ENCODE measurements at regions not wholly inside any gene's neighbourhood (a gene's known extent, or its start where the extent isn't known, plus 50 kb on each side); places are given as distances from the start of the nearest gene placed in this dataset.
"Not testable (repeated sequence)": the region's sequence is repeated elsewhere in the genome, so short reads cannot be mapped to it uniquely, and the experiment has no call there.

DNA sequence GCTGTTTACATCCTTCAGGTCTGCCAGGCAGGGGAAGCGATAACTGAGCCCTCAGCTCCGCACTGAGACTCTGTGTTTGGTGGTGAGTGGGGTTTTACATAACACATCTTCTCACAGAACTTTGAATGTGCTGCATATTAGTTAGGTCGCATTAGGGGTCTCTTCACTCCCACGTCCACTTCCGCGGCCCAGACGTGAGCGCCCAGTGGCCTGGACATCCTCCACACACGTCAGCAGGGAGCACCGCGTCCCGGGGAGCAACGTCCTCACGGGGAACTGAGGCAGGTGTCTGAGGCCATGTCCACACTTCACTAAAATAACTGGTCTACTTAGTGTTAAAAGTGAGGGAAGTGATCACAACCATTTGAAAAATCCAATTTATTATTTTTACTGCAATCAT, 100.4 kb upstream of the SATB2 start:
- no peak overlapping the region for H3K4me3 ChIP-seq (ENCODE audit: low read length in 2 of 2)
- no peak overlapping the region for H3K27ac ChIP-seq (ENCODE audit: low read depth in 1 of 2, low read length in 1 of 2)
- H3K4me1 ChIP-seq (ENCODE audit: control insufficient read depth in 2 of 2, insufficient read depth in 2 of 2, low read length in 2 of 2), result no peaks in the 10 kb centered on the region
- no peaks in the 10 kb centered on the region for H3K36me3 ChIP-seq (ENCODE audit: control insufficient read depth in 2 of 2, insufficient read depth in 2 of 2, low read length in 1 of 2)
- WGBS, result 97% methylated on average over 14 of the region's 14 CpGs
- no peak for DNase-seq (ENCODE audit: low read depth in 6 of 9, low spot score in 9 of 9)
- no peaks in the 10 kb centered on the region for H3K9me3 ChIP-seq (ENCODE audit: control insufficient read depth in 2 of 2, insufficient read depth in 1 of 2, low read length in 1 of 2)
- H3K27me3 ChIP-seq (ENCODE audit: control insufficient read depth in 2 of 2, insufficient read depth in 1 of 2, low read length in 1 of 2), result no peaks in the 10 kb centered on the region

GRCh38 chr2:199556527-199557285, 99.0 kb upstream of the SATB2 start:
- H3K27me3 ChIP-seq (ENCODE audit: control insufficient read depth in 2 of 2, insufficient read depth in 1 of 2, low read length in 1 of 2), result no peaks in the 10 kb centered on the region
- no peaks in the 10 kb centered on the region for H3K36me3 ChIP-seq (ENCODE audit: control insufficient read depth in 2 of 2, insufficient read depth in 2 of 2, low read length in 1 of 2)
- H3K4me3 ChIP-seq (ENCODE audit: low read length in 2 of 2), result no peak overlapping the region
- H3K9me3 ChIP-seq (ENCODE audit: control insufficient read depth in 2 of 2, insufficient read depth in 1 of 2, low read length in 1 of 2), result no peaks in the 10 kb centered on the region
- H3K4me1 ChIP-seq (ENCODE audit: control insufficient read depth in 2 of 2, insufficient read depth in 2 of 2, low read length in 2 of 2), result no peaks in the 10 kb centered on the region
- 95% methylated on average over 12 of the region's 12 CpGs for WGBS
- DNase-seq (ENCODE audit: low read depth in 6 of 9, low spot score in 9 of 9), result no peak
- H3K27ac ChIP-seq (ENCODE audit: low read depth in 1 of 2, low read length in 1 of 2), result no peak overlapping the region

DNA sequence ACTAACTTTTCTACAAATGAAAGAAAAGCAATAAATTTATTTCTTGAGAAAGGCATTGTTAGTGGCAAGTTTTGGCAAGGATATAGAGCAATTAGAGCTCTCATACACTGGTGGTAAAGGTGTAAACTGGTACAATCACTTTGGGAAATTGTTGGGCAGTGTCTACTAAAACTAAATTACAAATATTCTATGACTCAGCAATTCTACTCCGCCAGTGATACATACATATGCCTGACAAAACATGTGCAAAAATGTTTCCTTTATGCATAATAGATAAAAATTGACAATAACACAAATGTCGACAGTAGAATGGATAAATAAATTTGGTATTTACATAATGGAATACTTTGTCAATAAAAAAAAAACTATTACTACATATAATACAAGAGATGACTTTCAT, 96.3 kb upstream of the SATB2 start:
- no peak for DNase-seq (ENCODE audit: low read depth in 6 of 9, low spot score in 9 of 9)
- Histone ChIP-seq H3K27ac (ENCODE audit: low read depth in 1 of 2, low read length in 1 of 2) (no peak overlapping the region), H3K36me3 (ENCODE audit: control insufficient read depth in 2 of 2, insufficient read depth in 2 of 2, low read length in 1 of 2) (no peaks in the 10 kb centered on the region), H3K9me3 (ENCODE audit: control insufficient read depth in 2 of 2, insufficient read depth in 1 of 2, low read length in 1 of 2) (no peaks in the 10 kb centered on the region), H3K4me1 (ENCODE audit: control insufficient read depth in 2 of 2, insufficient read depth in 2 of 2, low read length in 2 of 2) (no peaks in the 10 kb centered on the region), H3K4me3 (ENCODE audit: low read length in 2 of 2) (no peak overlapping the region), H3K27me3 (ENCODE audit: control insufficient read depth in 2 of 2, insufficient read depth in 1 of 2, low read length in 1 of 2) (no peaks in the 10 kb centered on the region)
- 94% methylated on average over 2 of the region's 2 CpGs for WGBS

DNA sequence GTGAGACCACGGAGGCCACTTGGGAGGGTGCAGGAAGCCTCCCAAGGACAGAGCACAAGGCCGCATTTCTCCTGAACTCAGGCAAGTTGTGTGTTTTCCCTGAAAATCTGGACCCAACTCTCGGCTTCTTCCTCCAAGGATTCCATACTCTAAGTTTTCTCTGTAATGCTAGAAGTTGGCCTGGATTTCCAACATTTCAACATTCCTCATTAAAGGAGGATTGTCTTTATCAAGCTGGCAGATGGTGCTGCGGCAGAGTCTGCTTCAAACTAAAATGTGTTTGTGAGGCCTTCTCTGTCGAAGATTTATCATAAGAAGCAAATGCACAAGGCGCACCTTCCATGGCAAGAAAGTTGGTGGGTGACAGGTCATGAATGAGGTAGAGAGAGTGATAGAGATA, 94.4 kb upstream of the SATB2 start:
- no peak overlapping the region for H3K27ac ChIP-seq (ENCODE audit: low read depth in 1 of 2, low read length in 1 of 2)
- H3K4me3 ChIP-seq (ENCODE audit: low read length in 2 of 2), result no peak overlapping the region
- 94% methylated on average over 6 of the region's 6 CpGs for WGBS
- no peaks in the 10 kb centered on the region for H3K27me3 ChIP-seq (ENCODE audit: control insufficient read depth in 2 of 2, insufficient read depth in 1 of 2, low read length in 1 of 2)
- no peaks in the 10 kb centered on the region for H3K9me3 ChIP-seq (ENCODE audit: control insufficient read depth in 2 of 2, insufficient read depth in 1 of 2, low read length in 1 of 2)
- DNase-seq (ENCODE audit: low read depth in 6 of 9, low spot score in 9 of 9), result no peak
- H3K4me1 ChIP-seq (ENCODE audit: control insufficient read depth in 2 of 2, insufficient read depth in 2 of 2, low read length in 2 of 2), result no peaks in the 10 kb centered on the region
- no peaks in the 10 kb centered on the region for H3K36me3 ChIP-seq (ENCODE audit: control insufficient read depth in 2 of 2, insufficient read depth in 2 of 2, low read length in 1 of 2)

DNA sequence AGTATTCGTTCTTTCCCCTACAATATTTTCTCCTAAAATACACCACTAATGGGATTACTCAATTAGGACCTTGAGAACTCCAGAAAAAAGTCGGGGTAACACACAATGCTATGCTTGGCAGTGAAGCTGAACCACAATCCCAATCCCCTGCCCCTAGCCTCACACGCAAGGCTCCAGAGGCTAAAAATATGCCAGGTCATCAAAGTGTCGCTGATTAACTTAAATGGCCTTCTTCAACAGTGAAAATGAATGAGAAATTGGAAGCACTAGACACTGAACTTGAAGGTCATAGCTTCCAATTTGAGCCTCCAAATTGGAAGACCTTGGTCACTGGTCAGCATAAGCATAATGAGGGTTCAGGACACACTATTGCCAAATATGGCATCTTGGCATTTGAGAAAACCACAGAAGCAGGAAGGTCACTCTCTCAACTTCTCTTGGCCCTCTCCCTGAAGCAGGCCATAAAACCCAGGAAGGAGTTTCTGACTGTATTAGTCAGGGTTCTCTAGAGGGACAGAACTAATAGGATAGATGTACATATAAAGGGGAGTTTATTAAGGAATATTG, 86.0 kb upstream of the SATB2 start:
- Histone ChIP-seq H3K27ac (ENCODE audit: low read depth in 1 of 2, low read length in 1 of 2) (no peak overlapping the region), H3K4me3 (ENCODE audit: low read length in 2 of 2) (no peak overlapping the region), H3K27me3 (ENCODE audit: control insufficient read depth in 2 of 2, insufficient read depth in 1 of 2, low read length in 1 of 2) (no peaks in the 10 kb centered on the region), H3K9me3 (ENCODE audit: control insufficient read depth in 2 of 2, insufficient read depth in 1 of 2, low read length in 1 of 2) (no peaks in the 10 kb centered on the region), H3K36me3 (ENCODE audit: control insufficient read depth in 2 of 2, insufficient read depth in 2 of 2, low read length in 1 of 2) (no peaks in the 10 kb centered on the region), H3K4me1 (ENCODE audit: control insufficient read depth in 2 of 2, insufficient read depth in 2 of 2, low read length in 2 of 2) (no peaks in the 10 kb centered on the region)
- 92% methylated on average over 4 of the region's 4 CpGs for WGBS
- no peak for DNase-seq (ENCODE audit: low read depth in 6 of 9, low spot score in 9 of 9)

DNA sequence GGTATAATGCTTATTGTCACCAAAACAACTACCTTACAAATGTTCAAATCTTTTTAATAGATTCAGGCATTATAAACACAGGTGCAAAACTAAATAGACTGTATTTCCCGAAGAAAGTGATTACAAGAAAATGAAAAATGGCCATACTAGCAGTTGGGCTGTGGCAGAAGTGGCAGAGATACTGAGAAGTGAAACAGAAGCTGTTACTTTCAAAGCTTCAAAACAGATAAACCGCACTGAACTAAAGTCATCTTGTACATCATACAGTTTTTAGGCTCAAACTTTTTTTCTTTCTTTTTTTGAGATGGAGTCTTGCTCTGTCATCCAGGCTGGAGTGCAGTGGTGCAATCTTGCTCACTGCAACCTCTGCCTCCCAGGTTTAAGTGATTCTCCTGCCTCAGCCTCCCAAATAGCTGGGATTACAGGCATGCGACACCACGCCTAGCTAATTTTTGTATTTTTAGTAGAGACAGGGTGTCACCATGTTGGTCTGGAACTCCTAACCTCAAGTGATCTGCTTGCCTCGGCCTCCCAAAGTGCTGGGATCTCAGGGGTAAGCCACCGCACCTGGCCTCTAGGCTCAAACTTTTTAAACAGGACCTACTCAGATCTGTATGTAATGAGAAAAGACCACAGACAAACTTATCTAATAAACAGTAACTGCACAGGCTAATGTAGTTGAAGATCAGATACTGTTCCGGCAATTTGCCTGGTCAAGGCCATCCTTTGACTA, 77.9 kb upstream of the SATB2 start:
- no peaks in the 10 kb centered on the region for H3K9me3 ChIP-seq (ENCODE audit: control insufficient read depth in 2 of 2, insufficient read depth in 1 of 2, low read length in 1 of 2)
- H3K36me3 ChIP-seq (ENCODE audit: control insufficient read depth in 2 of 2, insufficient read depth in 2 of 2, low read length in 1 of 2), result no peaks in the 10 kb centered on the region
- H3K4me3 ChIP-seq (ENCODE audit: low read length in 2 of 2), result no peak overlapping the region
- 94% methylated on average over 7 of the region's 7 CpGs for WGBS
- DNase-seq (ENCODE audit: low read depth in 6 of 9, low spot score in 9 of 9), result no peak
- no peaks in the 10 kb centered on the region for H3K4me1 ChIP-seq (ENCODE audit: control insufficient read depth in 2 of 2, insufficient read depth in 2 of 2, low read length in 2 of 2)
- no peak overlapping the region for H3K27ac ChIP-seq (ENCODE audit: low read depth in 1 of 2, low read length in 1 of 2)
- no peaks in the 10 kb centered on the region for H3K27me3 ChIP-seq (ENCODE audit: control insufficient read depth in 2 of 2, insufficient read depth in 1 of 2, low read length in 1 of 2)

- H3K36me3 ChIP-seq (ENCODE audit: control insufficient read depth in 2 of 2, insufficient read depth in 2 of 2, low read length in 1 of 2); H3K9me3 ChIP-seq (ENCODE audit: control insufficient read depth in 2 of 2, insufficient read depth in 1 of 2, low read length in 1 of 2); H3K4me1 ChIP-seq (ENCODE audit: control insufficient read depth in 2 of 2, insufficient read depth in 2 of 2, low read length in 2 of 2); H3K4me3 ChIP-seq (ENCODE audit: low read length in 2 of 2); DNase-seq (ENCODE audit: low read depth in 6 of 9, low spot score in 9 of 9); H3K27ac ChIP-seq (ENCODE audit: low read depth in 1 of 2, low read length in 1 of 2); H3K27me3 ChIP-seq (ENCODE audit: control insufficient read depth in 2 of 2, insufficient read depth in 1 of 2, low read length in 1 of 2): not testable (repeated sequence)
- WGBS, result 95% methylated on average over 3 of the region's 3 CpGs
Measured at GRCh38 chr2:199533873-199534272, 76.1 kb upstream of the SATB2 start.

DNA sequence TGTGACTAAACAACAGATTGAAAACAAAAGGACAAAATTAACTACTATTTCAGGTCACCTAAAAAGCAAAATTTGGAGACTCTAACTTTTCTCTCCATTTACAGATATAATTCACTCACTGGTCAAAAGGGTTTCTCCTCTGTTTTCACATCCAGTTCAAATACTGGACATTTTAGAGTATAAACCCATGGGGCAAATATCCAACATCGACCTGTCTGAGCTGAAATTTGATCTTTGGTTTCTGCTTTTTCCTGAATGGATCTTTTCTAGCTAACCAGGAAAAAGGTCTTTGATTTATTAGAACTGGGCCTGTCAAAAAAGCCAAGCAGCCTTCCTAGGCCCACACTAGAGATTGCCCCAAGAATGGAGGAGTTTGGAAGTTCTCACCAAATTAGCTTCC, 69.3 kb upstream of the SATB2 start:
- WGBS, result 88% methylated on average over 1 of the region's 1 CpG
- no peak for DNase-seq (ENCODE audit: low read depth in 6 of 9, low spot score in 9 of 9)
- Histone ChIP-seq H3K4me3 (ENCODE audit: low read length in 2 of 2) (no peak overlapping the region), H3K36me3 (ENCODE audit: control insufficient read depth in 2 of 2, insufficient read depth in 2 of 2, low read length in 1 of 2) (no peaks in the 10 kb centered on the region), H3K27ac (ENCODE audit: low read depth in 1 of 2, low read length in 1 of 2) (no peak overlapping the region), H3K9me3 (ENCODE audit: control insufficient read depth in 2 of 2, insufficient read depth in 1 of 2, low read length in 1 of 2) (no peaks in the 10 kb centered on the region), H3K4me1 (ENCODE audit: control insufficient read depth in 2 of 2, insufficient read depth in 2 of 2, low read length in 2 of 2) (no peaks in the 10 kb centered on the region), H3K27me3 (ENCODE audit: control insufficient read depth in 2 of 2, insufficient read depth in 1 of 2, low read length in 1 of 2) (no peaks in the 10 kb centered on the region)

Data from thymus (tissue), 11 donors.